HCT116 (cell line): ENCODE measurements at regions not wholly inside any gene's neighbourhood (a gene's known extent, or its start where the extent isn't known, plus 50 kb on each side); places are given as distances from the start of the nearest gene placed in this dataset.

Experiments used
- CTCF ChIP-seq, 3 experiments: fragments of 200-600 bp in 1 of 3; sonication (generic) in 1 of 3; IDR thresholded peaks in 2 of 3; conservative IDR thresholded peaks in 1 of 3; 2 replicates each; pipeline ENCODE4 v1.5.1; 2012 to 2017; ENCODE audit warnings: low read depth in 2 of 3, low read length in 2 of 3, antibody characterized with exemption in 1 of 3, borderline replicate concordance in 1 of 3, control low read depth in 1 of 3, mild to moderate bottlenecking in 1 of 3, mixed read lengths in 1 of 3, mixed run types in 1 of 3, moderate library complexity in 1 of 3; ENCODE audit not compliant: insufficient read depth in 1 of 3
- EGR1 ChIP-seq: IDR thresholded peaks from 2 replicates; pipeline ENCODE4 v1.6.1; 2012; ENCODE audit warnings: low read depth
- MAX ChIP-seq: IDR thresholded peaks from 2 replicates; pipeline ENCODE4 v1.6.1; 2012
- POLR2A ChIP-seq: IDR thresholded peaks from 2 replicates; pipeline ENCODE4 v1.7.0; 2011; ENCODE audit warnings: borderline replicate concordance; ENCODE audit not compliant: insufficient read depth, insufficient read length; ENCODE audit errors: extremely low read depth

GRCh38 chr4:115424852-115425251 lies 311.4 kb upstream of the NDST4 start:
- no peak for TF ChIP-seq POLR2A
- no peak for TF ChIP-seq EGR1
- no peak for TF ChIP-seq MAX
- no peak for TF ChIP-seq CTCF (IDR thresholded peaks at IDR 0.05 in 2 of 3, conservative IDR thresholded peaks at IDR 0.05 in 1 of 3; ENCODE audit: borderline replicate concordance in 1 of 3, insufficient read depth in 1 of 3, low read depth in 2 of 3, low read length in 2 of 3)
